ENCODE measurements at regions not wholly inside any gene's neighbourhood (a gene's known extent, or its start where the extent isn't known, plus 50 kb on each side); places are given as distances from the start of the nearest gene placed in this dataset.

DNA sequence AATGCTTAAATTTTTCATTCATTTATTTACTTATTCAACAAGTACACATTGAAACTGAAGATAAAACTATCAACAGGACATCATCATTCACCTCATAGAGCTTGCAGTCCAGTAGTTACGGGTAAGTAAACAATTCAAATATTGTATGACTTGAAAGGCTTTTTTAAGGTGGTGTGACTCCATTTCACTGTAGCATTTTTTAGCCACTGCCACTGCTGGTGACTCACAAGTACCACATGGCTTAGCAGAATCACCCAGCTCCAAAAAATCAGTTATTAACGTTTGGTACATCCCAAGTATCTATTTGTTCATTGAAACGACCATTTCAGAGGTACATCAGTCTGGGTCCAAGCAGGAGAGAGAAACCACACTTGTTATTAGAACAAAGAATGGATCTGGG, 427.9 kb upstream of the DDI1 start:
- DNase-seq (ENCODE audit: low read depth, low spot score) (no peak), FAIRE-seq (no peak)
- Histone ChIP-seq H2AFZ (ENCODE audit: low read depth, low read length) (peak overlapping the region; percentile 23), H3K4me1 (ENCODE audit: control insufficient read depth, extremely low read depth, insufficient read depth, low read length) (peaks cover 25% of the 10 kb centered on the region), H3K79me2 (ENCODE audit: control insufficient read depth, insufficient read depth, low read length) (no peaks in the 10 kb centered on the region), H3K9me3 (replicated peaks; ENCODE audit: control insufficient read depth, insufficient read depth, low read length) (no peaks in the 10 kb centered on the region), H3K27ac (ENCODE audit: insufficient read depth, low read depth, low read length) (peak overlapping the region; percentile 99), H3K36me3 (ENCODE audit: control insufficient read depth in 2 of 2, extremely low read depth in 1 of 2, insufficient read depth in 2 of 2, low read length in 2 of 2) (no peaks in the 10 kb centered on the region), H3K4me3 (replicated peaks in 1 of 3; ENCODE audit: insufficient read depth in 1 of 3, low read depth in 1 of 3, low read length in 3 of 3) (no peak overlapping the region), H4K20me1 (replicated peaks; ENCODE audit: control insufficient read depth, extremely low read depth, insufficient read depth, low read length) (no peaks in the 10 kb centered on the region), H3K9ac (replicated peaks; ENCODE audit: extremely low read depth, insufficient read depth, low read length) (peak overlapping the region; percentile 67), H3K27me3 (ENCODE audit: control insufficient read depth in 2 of 2, insufficient read depth in 2 of 2, low read length in 2 of 2) (no peaks in the 10 kb centered on the region), H3K4me2 (ENCODE audit: insufficient read depth, low read length) (no peak overlapping the region), H3K9me1 (replicated peaks; ENCODE audit: control insufficient read depth, extremely low read depth, insufficient read depth, low read length) (no peaks in the 10 kb centered on the region)
- CTCF ChIA-PET, result interaction anchor here (0.6 to 3.0 kb wide), 17 partner anchors 8 to 499 kb away, joined by 3 to 26 read pairs (median 5); partner anchors contain the start of gene DYNC2H1
- BruUV-seq (replicated peaks), result no TSS peak
- dilution Hi-C loops (cut with MboI; ENCODE audit: extremely low pct_ligation_motif_present, low sequenced_read_pairs), result no loop called here
- TF ChIP-seq, protein P1, sequence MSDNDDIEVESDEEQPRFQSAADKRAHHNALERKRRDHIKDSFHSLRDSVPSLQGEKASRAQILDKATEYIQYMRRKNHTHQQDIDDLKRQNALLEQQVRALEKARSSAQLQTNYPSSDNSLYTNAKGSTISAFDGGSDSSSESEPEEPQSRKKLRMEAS (IDR thresholded peaks at IDR 0.05; ENCODE audit: insufficient read depth, insufficient read length), result no peak
- peak; percentile 14 for TF ChIP-seq FOS (IDR thresholded peaks at IDR 0.05; ENCODE audit: borderline replicate concordance, insufficient read depth, low read length)
- intact Hi-C loops (cut with micrococcal nuclease), result loop anchor here (2.0 to 5.0 kb wide), 2 partner anchors 64 to 806 kb away; no protein-coding TSS in a partner anchor
- POLR2A ChIA-PET, result interaction anchor here (0.7 to 1.0 kb wide), 2 partner anchors 12 to 23 kb away, joined by 3 to 5 read pairs; no protein-coding TSS in a partner anchor

GRCh38 chr11:103609117-103610066, 427.0 kb upstream of the DDI1 start:
- H2AFZ ChIP-seq (ENCODE audit: low read depth, low read length), result peak overlapping the region; percentile 54
- peaks cover 25% of the 10 kb centered on the region for H3K4me1 ChIP-seq (ENCODE audit: control insufficient read depth, extremely low read depth, insufficient read depth, low read length)
- peak overlapping the region; percentile 74 for H3K9ac ChIP-seq (replicated peaks; ENCODE audit: extremely low read depth, insufficient read depth, low read length)
- POLR2A ChIA-PET, result interaction anchor here (0.7 to 1.0 kb wide), 3 partner anchors 11 to 24 kb away, joined by 3 to 5 read pairs (median 5); no protein-coding TSS in a partner anchor
- H4K20me1 ChIP-seq (replicated peaks; ENCODE audit: control insufficient read depth, extremely low read depth, insufficient read depth, low read length), result no peaks in the 10 kb centered on the region
- H3K4me2 ChIP-seq (ENCODE audit: insufficient read depth, low read length), result peak overlapping the region; percentile 59
- peak; percentile 89 for DNase-seq (ENCODE audit: low read depth, low spot score)
- peak; percentile 93 for FAIRE-seq
- CTCF ChIA-PET, result interaction anchor here (0.6 to 3.0 kb wide), 22 partner anchors 9 to 500 kb away, joined by 3 to 26 read pairs (median 5); partner anchors contain the start of gene DYNC2H1
- intact Hi-C loops (cut with micrococcal nuclease) (loop anchor here (1.0 to 5.0 kb wide), 6 partner anchors 16 to 807 kb away; partner anchors contain the start of gene DCUN1D5), dilution Hi-C loops (cut with MboI; ENCODE audit: extremely low pct_ligation_motif_present, low sequenced_read_pairs) (no loop called here)
- TF ChIP-seq MYC (IDR thresholded peaks at IDR 0.05; ENCODE audit: low read depth, low read length), result no peak
- TF ChIP-seq POLR2AphosphoS5 (IDR thresholded peaks at IDR 0.05; ENCODE audit: insufficient read depth, low read depth, low read length), result peak; percentile 91
- TF ChIP-seq POLR2A (IDR thresholded peaks at IDR 0.05; ENCODE audit: low read depth, low read length), result peak; percentile 43
- TF ChIP-seq, protein P2, sequence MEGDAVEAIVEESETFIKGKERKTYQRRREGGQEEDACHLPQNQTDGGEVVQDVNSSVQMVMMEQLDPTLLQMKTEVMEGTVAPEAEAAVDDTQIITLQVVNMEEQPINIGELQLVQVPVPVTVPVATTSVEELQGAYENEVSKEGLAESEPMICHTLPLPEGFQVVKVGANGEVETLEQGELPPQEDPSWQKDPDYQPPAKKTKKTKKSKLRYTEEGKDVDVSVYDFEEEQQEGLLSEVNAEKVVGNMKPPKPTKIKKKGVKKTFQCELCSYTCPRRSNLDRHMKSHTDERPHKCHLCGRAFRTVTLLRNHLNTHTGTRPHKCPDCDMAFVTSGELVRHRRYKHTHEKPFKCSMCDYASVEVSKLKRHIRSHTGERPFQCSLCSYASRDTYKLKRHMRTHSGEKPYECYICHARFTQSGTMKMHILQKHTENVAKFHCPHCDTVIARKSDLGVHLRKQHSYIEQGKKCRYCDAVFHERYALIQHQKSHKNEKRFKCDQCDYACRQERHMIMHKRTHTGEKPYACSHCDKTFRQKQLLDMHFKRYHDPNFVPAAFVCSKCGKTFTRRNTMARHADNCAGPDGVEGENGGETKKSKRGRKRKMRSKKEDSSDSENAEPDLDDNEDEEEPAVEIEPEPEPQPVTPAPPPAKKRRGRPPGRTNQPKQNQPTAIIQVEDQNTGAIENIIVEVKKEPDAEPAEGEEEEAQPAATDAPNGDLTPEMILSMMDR (IDR thresholded peaks at IDR 0.05; ENCODE audit: extremely low read depth in 1 of 2, insufficient read depth in 1 of 2, low read depth in 1 of 2, low read length in 2 of 2), result peak; percentile 81 to 83
- no peak for TF ChIP-seq EZH2 (IDR thresholded peaks at IDR 0.05; ENCODE audit: borderline replicate concordance, low read depth, low read length, severe bottlenecking)
- TF ChIP-seq FOS (IDR thresholded peaks at IDR 0.05; ENCODE audit: borderline replicate concordance, insufficient read depth, low read length), result peak; percentile 83
- TF ChIP-seq, protein P1 (IDR thresholded peaks at IDR 0.05; ENCODE audit: insufficient read depth, insufficient read length), result no peak
- TF ChIP-seq GATA2 (IDR thresholded peaks at IDR 0.05; ENCODE audit: insufficient read depth, insufficient read length, low read depth, low read length), result peak; percentile 44
- TF ChIP-seq JUN (IDR thresholded peaks at IDR 0.05; ENCODE audit: borderline replicate concordance, insufficient read depth, insufficient read length, low read depth), result peak; percentile 89
- H3K9me3 ChIP-seq (replicated peaks; ENCODE audit: control insufficient read depth, insufficient read depth, low read length), result no peaks in the 10 kb centered on the region
- no peaks in the 10 kb centered on the region for H3K27me3 ChIP-seq (ENCODE audit: control insufficient read depth in 2 of 2, insufficient read depth in 2 of 2, low read length in 2 of 2)
- BruUV-seq (replicated peaks), result TSS peak; percentile 96
- H3K4me3 ChIP-seq (replicated peaks in 1 of 3; ENCODE audit: insufficient read depth in 1 of 3, low read depth in 1 of 3, low read length in 3 of 3), result no peak overlapping the region
- peak overlapping the region; percentile 99 for H3K27ac ChIP-seq (ENCODE audit: insufficient read depth, low read depth, low read length)
- no peaks in the 10 kb centered on the region for H3K36me3 ChIP-seq (ENCODE audit: control insufficient read depth in 2 of 2, extremely low read depth in 1 of 2, insufficient read depth in 2 of 2, low read length in 2 of 2)
- H3K9me1 ChIP-seq (replicated peaks; ENCODE audit: control insufficient read depth, extremely low read depth, insufficient read depth, low read length), result no peaks in the 10 kb centered on the region
- no peaks in the 10 kb centered on the region for H3K79me2 ChIP-seq (ENCODE audit: control insufficient read depth, insufficient read depth, low read length)
